ENCODE measurements at regions not wholly inside any gene's neighbourhood (a gene's known extent, or its start where the extent isn't known, plus 50 kb on each side); places are given as distances from the start of the nearest gene placed in this dataset.

DNA sequence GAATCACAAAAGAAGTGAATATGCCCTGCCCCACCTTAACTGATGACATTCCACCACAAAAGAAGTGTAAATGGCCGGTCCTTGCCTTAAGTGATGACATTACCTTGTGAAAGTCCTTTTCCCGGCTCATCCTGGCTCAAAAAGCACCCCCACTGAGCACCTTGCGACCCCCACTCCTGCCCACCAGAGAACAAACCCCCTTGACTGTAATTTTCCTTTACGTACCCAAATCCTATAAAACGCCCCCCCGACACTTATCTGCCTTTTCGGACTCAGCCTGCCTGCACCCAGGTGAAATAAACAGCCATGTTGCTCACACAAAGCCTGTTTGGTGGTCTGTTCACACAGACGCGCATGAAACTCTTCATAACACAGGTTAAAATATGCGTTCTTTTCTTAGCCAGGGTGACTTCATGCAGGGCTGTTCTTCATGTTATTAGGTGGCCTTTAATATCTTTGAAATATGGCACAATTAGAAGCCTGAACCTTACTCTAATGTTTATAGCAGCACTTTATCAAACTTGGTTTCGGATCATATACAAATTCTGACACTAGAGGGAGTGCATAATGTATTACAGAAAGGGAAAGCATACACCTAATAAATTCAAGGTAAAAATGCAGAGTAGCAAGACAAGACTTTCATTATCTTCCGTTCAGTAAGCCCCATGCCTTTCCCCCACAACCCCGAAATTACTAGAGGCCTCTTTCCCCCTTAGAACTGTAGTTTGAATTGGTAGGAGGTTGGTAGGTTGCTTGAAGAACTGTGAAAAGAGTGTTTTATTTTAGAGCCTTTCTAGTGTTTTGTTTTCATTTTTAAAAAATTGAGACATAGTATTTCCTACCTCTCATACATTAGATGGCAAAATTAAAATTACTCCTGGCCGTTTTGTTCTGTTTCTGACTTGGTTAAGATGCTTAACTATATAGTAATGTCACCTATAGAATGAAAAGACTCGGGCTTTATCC, 117.9 kb downstream of the NPY start:
- H4K20me1 ChIP-seq (ENCODE audit: control insufficient read depth, insufficient read depth, low read length, poor library complexity, severe bottlenecking): no peaks in the 10 kb centered on the region
- no peaks in the 10 kb centered on the region for H3K79me2 ChIP-seq (ENCODE audit: control insufficient read depth, insufficient read depth, low read length)
- H3K4me3 Mint-ChIP-seq: no peak overlapping the region
- intact Hi-C loops (cut with micrococcal nuclease): loop anchor here (1.0 kb wide), 2 partner anchors 186 to 263 kb away; no protein-coding TSS in a partner anchor
- H3K4me3 ChIP-seq (ENCODE audit: control extremely low read depth in 1 of 5, extremely low read depth in 1 of 5, insufficient read depth in 1 of 5, low read depth in 2 of 5, low read length in 4 of 5): no peak overlapping the region
- no peak for ATAC-seq (ENCODE audit: low read depth)
- DNase-seq: peak; percentile 32
- H2AFZ ChIP-seq (ENCODE audit: insufficient read depth, low read depth, low read length, poor library complexity, severe bottlenecking): no peak overlapping the region
- H3K27ac ChIP-seq (ENCODE audit: low read length in 2 of 2): no peak overlapping the region
- H3K27ac Mint-ChIP-seq: no peak overlapping the region
- H3K9me3 ChIP-seq (ENCODE audit: control extremely low read depth in 1 of 3, control insufficient read depth in 2 of 3, insufficient read depth in 1 of 3, low read length in 2 of 3): no peaks in the 10 kb centered on the region
- peaks cover 5 to 6% of the 10 kb centered on the region in 2 donors for H3K4me1 ChIP-seq (ENCODE audit: control insufficient read depth in 2 of 2, insufficient read depth in 2 of 2, low read length in 2 of 2)
- peaks cover 5% of the 10 kb centered on the region for H3K27me3 Mint-ChIP-seq
- H3K27me3 ChIP-seq (replicated peaks in 1 of 4; ENCODE audit: control extremely low read depth in 1 of 4, control insufficient read depth in 3 of 4, insufficient read depth in 4 of 4, low read length in 3 of 4): no peaks in the 10 kb centered on the region
- no peak for TF ChIP-seq EZH2 (IDR thresholded peaks at IDR 0.05; ENCODE audit: borderline replicate concordance, insufficient read depth, low read depth, low read length, poor library complexity, severe bottlenecking)
- TF ChIP-seq, protein P1, sequence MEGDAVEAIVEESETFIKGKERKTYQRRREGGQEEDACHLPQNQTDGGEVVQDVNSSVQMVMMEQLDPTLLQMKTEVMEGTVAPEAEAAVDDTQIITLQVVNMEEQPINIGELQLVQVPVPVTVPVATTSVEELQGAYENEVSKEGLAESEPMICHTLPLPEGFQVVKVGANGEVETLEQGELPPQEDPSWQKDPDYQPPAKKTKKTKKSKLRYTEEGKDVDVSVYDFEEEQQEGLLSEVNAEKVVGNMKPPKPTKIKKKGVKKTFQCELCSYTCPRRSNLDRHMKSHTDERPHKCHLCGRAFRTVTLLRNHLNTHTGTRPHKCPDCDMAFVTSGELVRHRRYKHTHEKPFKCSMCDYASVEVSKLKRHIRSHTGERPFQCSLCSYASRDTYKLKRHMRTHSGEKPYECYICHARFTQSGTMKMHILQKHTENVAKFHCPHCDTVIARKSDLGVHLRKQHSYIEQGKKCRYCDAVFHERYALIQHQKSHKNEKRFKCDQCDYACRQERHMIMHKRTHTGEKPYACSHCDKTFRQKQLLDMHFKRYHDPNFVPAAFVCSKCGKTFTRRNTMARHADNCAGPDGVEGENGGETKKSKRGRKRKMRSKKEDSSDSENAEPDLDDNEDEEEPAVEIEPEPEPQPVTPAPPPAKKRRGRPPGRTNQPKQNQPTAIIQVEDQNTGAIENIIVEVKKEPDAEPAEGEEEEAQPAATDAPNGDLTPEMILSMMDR (IDR thresholded peaks at IDR 0.05): peak; percentile 43
- H3K36me3 ChIP-seq (replicated peaks in 1 of 2; ENCODE audit: control extremely low read depth in 1 of 2, control insufficient read depth in 1 of 2, extremely low read depth in 1 of 2, insufficient read depth in 2 of 2, low read length in 1 of 2): no peaks in the 10 kb centered on the region
- no peak overlapping the region for H3K9ac ChIP-seq (ENCODE audit: low read length)
- ChIA-PET CTCF (interaction anchor here (1.0 kb wide), 1 partner anchor 264 kb away, joined by 6 read pairs; no protein-coding TSS in a partner anchor), POLR2A (no interaction called here)
- peak overlapping the region; percentile 30 for H3K4me2 ChIP-seq (replicated peaks; ENCODE audit: low read depth, low read length, poor library complexity, severe bottlenecking)
- peaks cover 11% of the 10 kb centered on the region for H3K4me1 Mint-ChIP-seq
- H3K9me3 Mint-ChIP-seq (ENCODE audit: insufficient read depth): no peaks in the 10 kb centered on the region
- 66% methylated on average over 5 of the region's 15 CpGs for WGBS (ENCODE audit: insufficient coverage)

GRCh38 chr7:24402655-24403054, 118.7 kb downstream of the NPY start:
- TF ChIP-seq, protein P1 (IDR thresholded peaks at IDR 0.05): no peak
- TF ChIP-seq EZH2 (IDR thresholded peaks at IDR 0.05; ENCODE audit: borderline replicate concordance, insufficient read depth, low read depth, low read length, poor library complexity, severe bottlenecking): no peak
- no peaks in the 10 kb centered on the region for H3K36me3 ChIP-seq (replicated peaks in 1 of 2; ENCODE audit: control extremely low read depth in 1 of 2, control insufficient read depth in 1 of 2, extremely low read depth in 1 of 2, insufficient read depth in 2 of 2, low read length in 1 of 2)
- H3K27me3 ChIP-seq (replicated peaks in 1 of 4; ENCODE audit: control extremely low read depth in 1 of 4, control insufficient read depth in 3 of 4, insufficient read depth in 4 of 4, low read length in 3 of 4): no peaks in the 10 kb centered on the region
- ATAC-seq (ENCODE audit: low read depth) (no peak), DNase-seq (no peak)
- CTCF ChIA-PET: interaction anchor here (1.0 kb wide), 1 partner anchor 263 kb away, joined by 6 read pairs; no protein-coding TSS in a partner anchor
- H3K9ac ChIP-seq (ENCODE audit: low read length): no peak overlapping the region
- no peaks in the 10 kb centered on the region for H3K9me3 ChIP-seq (ENCODE audit: control extremely low read depth in 1 of 3, control insufficient read depth in 2 of 3, insufficient read depth in 1 of 3, low read length in 2 of 3)
- H3K9me3 Mint-ChIP-seq (ENCODE audit: insufficient read depth): no peaks in the 10 kb centered on the region
- WGBS (ENCODE audit: insufficient coverage): no CpG with 5 or more reads among the region's 4 CpGs
- intact Hi-C loops (cut with micrococcal nuclease): loop anchor here (1.0 kb wide), 2 partner anchors 186 to 263 kb away; no protein-coding TSS in a partner anchor
- H3K4me2 ChIP-seq (replicated peaks; ENCODE audit: low read depth, low read length, poor library complexity, severe bottlenecking): no peak overlapping the region
- H3K4me3 Mint-ChIP-seq: no peak overlapping the region
- no peak overlapping the region for H3K27ac ChIP-seq (ENCODE audit: low read length in 2 of 2)
- POLR2A ChIA-PET: no interaction called here
- H3K27me3 Mint-ChIP-seq: no peaks in the 10 kb centered on the region
- peaks cover 11% of the 10 kb centered on the region for H3K4me1 Mint-ChIP-seq
- H2AFZ ChIP-seq (ENCODE audit: insufficient read depth, low read depth, low read length, poor library complexity, severe bottlenecking): no peak overlapping the region
- no peaks in the 10 kb centered on the region for H4K20me1 ChIP-seq (ENCODE audit: control insufficient read depth, insufficient read depth, low read length, poor library complexity, severe bottlenecking)
- no peak overlapping the region for H3K27ac Mint-ChIP-seq
- H3K79me2 ChIP-seq (ENCODE audit: control insufficient read depth, insufficient read depth, low read length): no peaks in the 10 kb centered on the region
- H3K4me1 ChIP-seq (ENCODE audit: control insufficient read depth in 2 of 2, insufficient read depth in 2 of 2, low read length in 2 of 2): peaks cover 5 to 6% of the 10 kb centered on the region in 2 donors
- no peak overlapping the region for H3K4me3 ChIP-seq (ENCODE audit: control extremely low read depth in 1 of 5, extremely low read depth in 1 of 5, insufficient read depth in 1 of 5, low read depth in 2 of 5, low read length in 4 of 5)

Measured in B cell (primary cell).